Spleen (tissue), 7 donors: ENCODE measurements at regions not wholly inside any gene's neighbourhood (a gene's known extent, or its start where the extent isn't known, plus 50 kb on each side); places are given as distances from the start of the nearest gene placed in this dataset.

Experiments
- CTCF ChIP-seq, 11 experiments: fragments of 200-600 bp in 7 of 11; fragments of 450-650 bp in 4 of 11; sonication (generic) in 4 of 11; IDR thresholded peaks in 8 of 11; conservative IDR thresholded peaks in 3 of 11; 1 replicate in 7 of 11; 2 replicates in 4 of 11; pipeline versions ENCODE4 v1.4.0 to v1.8.0; 2016 to 2021; ENCODE audit warnings: antibody characterized with exemption in 11 of 11, inconsistent platforms in 4 of 11, mild to moderate bottlenecking in 1 of 11
- POLR2A ChIP-seq, 3 donors: fragments of 450-650 bp; IDR thresholded peaks; one replicate each; pipeline ENCODE4 v1.5.1; 2017; ENCODE audit warnings: antibody characterized with exemption in 3 of 3, mild to moderate bottlenecking in 1 of 3
- POLR2AphosphoS5 ChIP-seq, 3 donors: sonication (generic); formaldehyde crosslinking; IDR thresholded peaks; one replicate each; pipeline ENCODE4 v1.5.1; 2017; ENCODE audit warnings: antibody characterized with exemption in 3 of 3
- donor health status: DM: no; HTN: no; CAD: no; lungs with moderate emphysema.
- donor health status: DM: no; HTN: no; CAD: no.
- donor health status: DM: no; HTN: no; CAD: no.

- TF ChIP-seq POLR2A (IDR thresholded peaks at IDR 0.05) (no peak), CTCF (IDR thresholded peaks at IDR 0.05 in 8 of 11, conservative IDR thresholded peaks at IDR 0.05 in 3 of 11) (no peak), POLR2AphosphoS5 (IDR thresholded peaks at IDR 0.05) (no peak)
Observed at GRCh38 chr2:21263622-21264021, 139.9 kb downstream of the TDRD15 start.
